Uterus (tissue), 3 donors: ENCODE measurements at regions not wholly inside any gene's neighbourhood (a gene's known extent, or its start where the extent isn't known, plus 50 kb on each side); places are given as distances from the start of the nearest gene placed in this dataset.

Experiments used
- DNase-seq, 2 donors: peaks; one replicate each; pipeline ENCODE4 v3.0.0-alpha.2; 2019 to 2020
- H3K27ac ChIP-seq, 2 donors: fragments of 200-600 bp; sonication (generic); 1 replicate in 1 of 2; 2 replicates in 1 of 2; pipeline ENCODE4 v1.5.1; 2016 to 2018
- H3K27me3 ChIP-seq, 2 donors: fragments of 200-600 bp; sonication (generic); one replicate each; pipeline ENCODE4 v1.5.1; 2018 to 2019; ENCODE audit warnings: control low read depth in 1 of 2
- H3K36me3 ChIP-seq, 2 donors: fragments of 200-600 bp; sonication (generic); one replicate each; pipeline ENCODE4 v1.5.1; 2019; ENCODE audit warnings: control low read depth in 1 of 2
- H3K4me1 ChIP-seq, 2 donors: fragments of 200-600 bp; sonication (generic); one replicate each; pipeline ENCODE4 v1.5.1; 2018 to 2019; ENCODE audit warnings: control low read depth in 1 of 2
- H3K4me3 ChIP-seq, 2 donors: fragments of 200-600 bp; sonication (generic); 1 replicate in 1 of 2; 2 replicates in 1 of 2; pipeline ENCODE4 v1.5.1; 2018 to 2019; ENCODE audit warnings: mild to moderate bottlenecking in 1 of 2
- H3K9me3 ChIP-seq, 2 donors: fragments of 200-600 bp; sonication (generic); one replicate each; pipeline ENCODE4 v1.5.1; 2019; ENCODE audit warnings: control low read depth in 1 of 2
- CTCF ChIP-seq, 4 experiments: fragments of 200-600 bp in 2 of 4; fragments of 450-650 bp in 2 of 4; sonication (generic) in 2 of 4; IDR thresholded peaks; one replicate each; pipeline ENCODE4 v1.5.1; 2016 to 2019; ENCODE audit warnings: antibody characterized with exemption in 4 of 4, mild to moderate bottlenecking in 2 of 4, moderate library complexity in 1 of 4
- POLR2A ChIP-seq, 2 donors: fragments of 450-650 bp; IDR thresholded peaks; one replicate each; pipeline ENCODE4 v1.6.1; 2016; ENCODE audit warnings: antibody characterized with exemption in 2 of 2, mild to moderate bottlenecking in 1 of 2, moderate library complexity in 1 of 2
- intact Hi-C: fragments of 100-400 bp; cut with DNase I; formaldehyde crosslinking; loops from one replicate; pipeline ENCODE4 v1.15.1; 2023; ENCODE audit warnings: low total_unique reads
- donor health status: DM: yes; HTN: yes; CAD: no.

- Histone ChIP-seq H3K27me3 (no peaks in the 10 kb centered on the region), H3K4me1 (no peaks in the 10 kb centered on the region), H3K36me3 (no peaks in the 10 kb centered on the region), H3K27ac (peak overlapping the region; percentile 35 to 72), H3K9me3 (no peaks in the 10 kb centered on the region), H3K4me3 (peak overlapping the region; percentile 16 to 38)
- intact Hi-C loops: no loop called here
- peak; percentile 39 to 51 for DNase-seq
- no peak for TF ChIP-seq POLR2A (IDR thresholded peaks at IDR 0.05)
- TF ChIP-seq CTCF (IDR thresholded peaks at IDR 0.05): no peak
Measured at GRCh38 chr4:53905941-53906377, 158.4 kb downstream of the CHIC2 start.

GRCh38 chr4:53905276-53905940 is 159.0 kb downstream of the CHIC2 start:
- H3K4me3 ChIP-seq: peak overlapping the region in 1 of 2 donors; percentile 38
- no peak for TF ChIP-seq CTCF (IDR thresholded peaks at IDR 0.05)
- no peak for TF ChIP-seq POLR2A (IDR thresholded peaks at IDR 0.05)
- no peaks in the 10 kb centered on the region for H3K36me3 ChIP-seq
- intact Hi-C loops: no loop called here
- DNase-seq: no peak
- peaks cover 0 to 3% of the 10 kb centered on the region in 2 donors for H3K4me1 ChIP-seq
- H3K27me3 ChIP-seq: no peaks in the 10 kb centered on the region
- H3K9me3 ChIP-seq: no peaks in the 10 kb centered on the region
- peak overlapping the region; percentile 35 to 72 for H3K27ac ChIP-seq

GRCh38 chr4:53902786-53903185 is 161.6 kb downstream of the CHIC2 start:
- H3K4me3 ChIP-seq: no peak overlapping the region
- peaks cover 0 to 8% of the 10 kb centered on the region in 2 donors for H3K4me1 ChIP-seq
- H3K27ac ChIP-seq: no peak overlapping the region
- intact Hi-C loops: no loop called here
- no peak for TF ChIP-seq CTCF (IDR thresholded peaks at IDR 0.05)
- TF ChIP-seq POLR2A (IDR thresholded peaks at IDR 0.05): no peak
- H3K9me3 ChIP-seq: no peaks in the 10 kb centered on the region
- no peaks in the 10 kb centered on the region for H3K27me3 ChIP-seq
- no peaks in the 10 kb centered on the region for H3K36me3 ChIP-seq
- DNase-seq: no peak

- H3K27me3 ChIP-seq: no peaks in the 10 kb centered on the region
- TF ChIP-seq CTCF (IDR thresholded peaks at IDR 0.05): no peak
- no peaks in the 10 kb centered on the region for H3K9me3 ChIP-seq
- H3K27ac ChIP-seq: peak overlapping the region; percentile 69 to 71
- H3K36me3 ChIP-seq: no peaks in the 10 kb centered on the region
- no peak for DNase-seq
- intact Hi-C loops: no loop called here
- peaks cover 0 to 8% of the 10 kb centered on the region in 2 donors for H3K4me1 ChIP-seq
- no peak overlapping the region for H3K4me3 ChIP-seq
Measured at GRCh38 chr4:53900271-53900649, 164.1 kb downstream of the CHIC2 start.

- TF ChIP-seq POLR2A (IDR thresholded peaks at IDR 0.05) (no peak), CTCF (IDR thresholded peaks at IDR 0.05) (no peak)
- peak overlapping the region; percentile 69 to 71 for H3K27ac ChIP-seq
- intact Hi-C loops: no loop called here
- DNase-seq: peak; percentile 51 to 53
- H3K27me3 ChIP-seq: no peaks in the 10 kb centered on the region
- no peaks in the 10 kb centered on the region for H3K9me3 ChIP-seq
- no peak overlapping the region for H3K4me3 ChIP-seq
- peaks cover 0 to 8% of the 10 kb centered on the region in 2 donors for H3K4me1 ChIP-seq
- H3K36me3 ChIP-seq: no peaks in the 10 kb centered on the region
Measured at GRCh38 chr4:53899586-53900270, 164.7 kb downstream of the CHIC2 start.
